Lower leg skin (tissue), 4 donors: ENCODE measurements at regions not wholly inside any gene's neighbourhood (a gene's known extent, or its start where the extent isn't known, plus 50 kb on each side); places are given as distances from the start of the nearest gene placed in this dataset.
A peak's percentile ranks its signal among the peaks of the same experiment; 100 is the strongest.
"Not testable (repeated sequence)": the region's sequence is repeated elsewhere in the genome, so short reads cannot be mapped to it uniquely, and the experiment has no call there.

Experiments used
- DNase-seq, 2 donors: peaks; one replicate each; pipeline ENCODE4 v3.0.0-alpha.2; 2019; ENCODE audit warnings: low spot score in 2 of 2
- H3K4me3 ChIP-seq: fragments of 200-600 bp; sonication (generic); 2 replicates; pipeline ENCODE4 v1.5.1; 2017; ENCODE audit warnings: mild to moderate bottlenecking, low read depth; ENCODE audit not compliant: poor library complexity, severe bottlenecking
- POLR2A ChIP-seq, 2 donors: fragments of 450-650 bp; IDR thresholded peaks; one replicate each; pipeline ENCODE4 v1.6.1; 2016 to 2017; ENCODE audit warnings: antibody characterized with exemption in 2 of 2, mild to moderate bottlenecking in 1 of 2, moderate library complexity in 1 of 2
- WGBS, 2 donors: methylation state at CpG; one replicate each; pipeline ENCODE4 v1.1.5; 2018; 5-methylcytosine and 5-hydroxymethylcytosine counted together
- intact Hi-C: fragments of 100-400 bp; cut with DNase I; formaldehyde crosslinking; loops from one replicate; pipeline ENCODE4 v1.15.0; 2023; ENCODE audit warnings: low total_unique reads
- TF ChIP-seq, protein P1 (sequence below), 3 donors: fragments of 450-650 bp; IDR thresholded peaks; one replicate each; pipeline ENCODE4 v1.5.1; 2016; ENCODE audit warnings: antibody characterized with exemption in 3 of 3, mild to moderate bottlenecking in 3 of 3, moderate library complexity in 2 of 3

- no peak overlapping the region for H3K4me3 ChIP-seq
- no peak for TF ChIP-seq POLR2A (IDR thresholded peaks at IDR 0.05)
- intact Hi-C loops: no loop called here
- DNase-seq: peak in 1 of 2 donors; percentile 39
- WGBS, 2 donors: 61 to 78% methylated on average over 4 of the region's 4 CpGs
These were observed 69.8 kb upstream of the TRABD2B start for GRCh38 chr1:48066936-48067335.

GRCh38 chr1:48064693-48065092 is 67.5 kb upstream of the TRABD2B start:
- intact Hi-C loops, DNase-seq, H3K4me3 ChIP-seq: not testable (repeated sequence)
- 89 to 93% methylated on average over 5 of the region's 5 CpGs for WGBS, 2 donors

- intact Hi-C loops: no loop called here
These were observed 65.2 kb upstream of the TRABD2B start for GRCh38 chr1:48062353-48062752.

DNA sequence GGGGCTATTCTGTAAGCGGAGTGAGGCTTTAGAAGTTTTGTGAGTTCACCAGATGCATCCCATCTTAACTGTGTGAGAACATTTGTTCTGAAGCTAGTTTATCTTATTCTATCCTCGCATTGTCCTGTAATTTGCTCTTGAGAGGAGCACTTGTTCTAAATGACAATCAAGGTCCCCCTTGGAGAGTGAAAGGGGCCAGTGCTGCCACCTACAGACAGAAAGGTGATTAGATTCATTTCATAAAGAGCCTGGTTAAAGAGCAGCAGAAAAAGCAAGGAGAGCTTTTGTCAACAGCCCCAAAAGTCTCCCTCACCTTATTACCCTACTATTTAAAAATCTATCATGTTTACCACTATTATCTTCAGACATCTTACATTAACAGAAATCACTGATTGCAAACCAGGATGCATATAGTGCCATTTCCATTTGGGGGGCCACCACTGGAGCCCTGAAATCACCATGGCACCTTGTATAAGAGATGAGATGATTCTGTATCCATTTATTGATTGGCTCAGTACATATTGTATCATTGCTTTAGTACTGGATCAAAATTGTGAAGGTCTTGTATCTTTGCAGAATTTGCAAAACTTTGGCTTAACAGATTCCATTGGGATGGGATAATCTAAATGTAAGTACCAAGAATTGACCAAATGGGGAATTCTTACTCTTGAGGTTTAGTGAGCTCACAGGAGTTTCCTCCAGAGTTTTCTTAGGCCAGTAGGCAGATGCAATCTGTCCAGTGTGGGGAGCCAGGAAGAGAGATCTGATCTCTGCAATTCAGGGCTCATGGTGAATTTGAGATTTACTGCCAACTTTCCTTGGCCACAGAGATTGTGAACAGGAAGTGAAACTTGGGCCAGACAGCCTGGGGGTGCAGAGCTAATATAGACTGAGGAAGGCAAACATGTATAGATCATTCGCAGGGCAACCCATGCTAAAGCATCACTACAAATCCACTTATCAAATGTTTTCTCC is 64.3 kb upstream of the TRABD2B start:
- intact Hi-C loops: no loop called here
- 49 to 50% methylated on average over 3 of the region's 3 CpGs for WGBS, 2 donors
- peak in 1 of 2 donors; percentile 51 for DNase-seq
- no peak overlapping the region for H3K4me3 ChIP-seq
- TF ChIP-seq, protein P1, sequence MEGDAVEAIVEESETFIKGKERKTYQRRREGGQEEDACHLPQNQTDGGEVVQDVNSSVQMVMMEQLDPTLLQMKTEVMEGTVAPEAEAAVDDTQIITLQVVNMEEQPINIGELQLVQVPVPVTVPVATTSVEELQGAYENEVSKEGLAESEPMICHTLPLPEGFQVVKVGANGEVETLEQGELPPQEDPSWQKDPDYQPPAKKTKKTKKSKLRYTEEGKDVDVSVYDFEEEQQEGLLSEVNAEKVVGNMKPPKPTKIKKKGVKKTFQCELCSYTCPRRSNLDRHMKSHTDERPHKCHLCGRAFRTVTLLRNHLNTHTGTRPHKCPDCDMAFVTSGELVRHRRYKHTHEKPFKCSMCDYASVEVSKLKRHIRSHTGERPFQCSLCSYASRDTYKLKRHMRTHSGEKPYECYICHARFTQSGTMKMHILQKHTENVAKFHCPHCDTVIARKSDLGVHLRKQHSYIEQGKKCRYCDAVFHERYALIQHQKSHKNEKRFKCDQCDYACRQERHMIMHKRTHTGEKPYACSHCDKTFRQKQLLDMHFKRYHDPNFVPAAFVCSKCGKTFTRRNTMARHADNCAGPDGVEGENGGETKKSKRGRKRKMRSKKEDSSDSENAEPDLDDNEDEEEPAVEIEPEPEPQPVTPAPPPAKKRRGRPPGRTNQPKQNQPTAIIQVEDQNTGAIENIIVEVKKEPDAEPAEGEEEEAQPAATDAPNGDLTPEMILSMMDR (IDR thresholded peaks at IDR 0.05): no peak
- no peak for TF ChIP-seq POLR2A (IDR thresholded peaks at IDR 0.05)

More at GRCh38 chr1:48062353-48062752, 65.2 kb upstream of the TRABD2B start:
- no peak overlapping the region for H3K4me3 ChIP-seq
- WGBS, 2 donors: 0 to 29% methylated on average over 1 of the region's 1 CpG
- no peak for DNase-seq
- TF ChIP-seq POLR2A (IDR thresholded peaks at IDR 0.05): no peak
- TF ChIP-seq, protein P1 (IDR thresholded peaks at IDR 0.05): no peak

DNA sequence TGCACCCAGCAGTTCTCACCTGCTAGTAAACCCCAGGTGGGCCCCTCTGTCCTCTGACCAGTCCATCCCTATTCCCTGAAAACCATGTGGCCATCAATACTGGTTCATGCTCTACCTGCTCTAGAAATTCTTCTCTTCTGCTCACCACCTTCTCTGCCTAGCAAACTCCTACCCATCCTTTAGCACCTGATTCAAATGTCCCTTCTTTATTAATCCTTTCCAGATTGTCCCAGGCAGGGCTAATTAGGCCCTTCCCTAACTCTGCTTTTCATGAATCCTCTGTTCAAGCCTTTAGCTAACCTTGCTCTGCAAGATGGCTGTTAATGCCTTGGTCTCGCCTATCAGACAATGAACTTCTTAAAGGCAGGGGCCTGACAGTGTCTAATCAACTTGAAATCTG is 62.1 kb upstream of the TRABD2B start:
- TF ChIP-seq, protein P1 (IDR thresholded peaks at IDR 0.05): no peak
- TF ChIP-seq POLR2A (IDR thresholded peaks at IDR 0.05): no peak
- WGBS, 2 donors: 85 to 100% methylated on average over 1 of the region's 1 CpG
- no peak overlapping the region for H3K4me3 ChIP-seq
- intact Hi-C loops: loop anchor here (5.0 to 10.0 kb wide), 2 partner anchors 62 to 314 kb away; partner anchors contain the start of gene TRABD2B
- no peak for DNase-seq

DNA sequence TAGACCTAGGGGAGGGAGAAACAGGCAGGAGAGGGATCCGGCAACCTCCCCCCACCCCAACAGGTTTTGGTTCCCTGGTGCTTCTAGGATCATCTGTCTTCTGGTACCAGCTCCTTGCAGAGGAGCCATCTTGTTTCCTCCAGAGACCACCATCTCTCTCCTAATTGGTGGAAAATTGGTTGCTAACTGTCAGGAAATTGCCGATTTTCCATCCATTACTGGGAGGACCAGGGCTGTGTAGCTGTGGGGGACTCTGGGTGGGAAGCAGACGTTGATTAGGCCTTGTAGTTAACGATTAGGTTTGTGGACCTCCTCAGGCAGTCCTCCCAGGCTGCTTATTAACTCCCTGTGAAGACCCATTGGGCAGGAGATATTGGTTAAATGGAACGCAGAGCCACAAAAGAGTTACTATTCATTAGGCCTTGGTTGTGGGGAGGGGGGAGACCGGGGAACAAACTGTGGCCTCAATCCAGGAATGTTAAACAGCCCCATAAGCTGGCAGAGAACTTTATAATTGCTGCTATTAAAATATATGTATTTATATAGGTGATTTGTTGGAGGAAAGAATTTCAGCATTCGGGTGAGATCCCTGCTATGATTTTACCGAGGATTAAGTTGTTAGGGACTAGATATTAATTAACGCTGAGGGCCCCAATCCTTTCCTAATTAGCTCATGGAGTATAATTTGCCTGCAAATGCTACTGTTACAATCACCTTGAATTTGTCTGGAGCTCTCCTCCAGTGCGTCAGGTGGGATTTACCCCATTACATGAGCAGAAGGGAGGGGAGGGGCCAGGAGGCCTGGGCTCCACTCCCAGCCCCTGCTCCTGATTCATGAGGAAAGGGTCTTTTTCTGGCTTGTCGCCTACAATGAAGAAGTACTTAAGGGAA is 61.2 kb upstream of the TRABD2B start:
- H3K4me3 ChIP-seq: no peak overlapping the region
- TF ChIP-seq, protein P1 (IDR thresholded peaks at IDR 0.05): no peak
- TF ChIP-seq POLR2A (IDR thresholded peaks at IDR 0.05): no peak
- WGBS, 2 donors: 84 to 85% methylated on average over 11 of the region's 11 CpGs
- no peak for DNase-seq
- intact Hi-C loops: loop anchor here (5.0 to 10.0 kb wide), 2 partner anchors 61 to 314 kb away; partner anchors contain the start of gene TRABD2B
